ENCODE measurements at regions not wholly inside any gene's neighbourhood (a gene's known extent, or its start where the extent isn't known, plus 50 kb on each side); places are given as distances from the start of the nearest gene placed in this dataset.

GRCh38 chr11:134583397-134583990 lies 171.5 kb upstream of the B3GAT1 start:
- DNase-seq, result no peak
- intact Hi-C loops (cut with DNase I; ENCODE audit: low total_unique reads), result no loop called here
- H3K4me1 ChIP-seq, result no peaks in the 10 kb centered on the region
- H3K27me3 ChIP-seq, result no peaks in the 10 kb centered on the region
- no peaks in the 10 kb centered on the region for H3K9me3 ChIP-seq
- no peaks in the 10 kb centered on the region for H3K36me3 ChIP-seq
- H3K4me3 ChIP-seq, result no peak overlapping the region
- TF ChIP-seq POLR2A (IDR thresholded peaks at IDR 0.05) (no peak), CTCF (IDR thresholded peaks at IDR 0.05) (no peak)
- H3K27ac ChIP-seq, result no peak overlapping the region

GRCh38 chr11:134582770-134583095 lies 170.7 kb upstream of the B3GAT1 start:
- Histone ChIP-seq H3K36me3 (no peaks in the 10 kb centered on the region), H3K27ac (no peak overlapping the region), H3K27me3 (no peaks in the 10 kb centered on the region), H3K4me1 (no peaks in the 10 kb centered on the region), H3K9me3 (no peaks in the 10 kb centered on the region), H3K4me3 (no peak overlapping the region)
- TF ChIP-seq POLR2A (IDR thresholded peaks at IDR 0.05), result no peak
- no peak for TF ChIP-seq CTCF (IDR thresholded peaks at IDR 0.05)
- intact Hi-C loops (cut with DNase I; ENCODE audit: low total_unique reads), result no loop called here
- DNase-seq, result no peak

GRCh38 chr11:134581966-134582769 lies 170.1 kb upstream of the B3GAT1 start:
- no peaks in the 10 kb centered on the region for H3K36me3 ChIP-seq
- H3K4me3 ChIP-seq, result no peak overlapping the region
- DNase-seq, result no peak
- intact Hi-C loops (cut with DNase I; ENCODE audit: low total_unique reads), result no loop called here
- no peaks in the 10 kb centered on the region for H3K9me3 ChIP-seq
- no peak overlapping the region for H3K27ac ChIP-seq
- TF ChIP-seq POLR2A (IDR thresholded peaks at IDR 0.05), result no peak
- TF ChIP-seq CTCF (IDR thresholded peaks at IDR 0.05), result no peak
- no peaks in the 10 kb centered on the region for H3K27me3 ChIP-seq
- H3K4me1 ChIP-seq, result no peaks in the 10 kb centered on the region

- intact Hi-C loops (cut with DNase I; ENCODE audit: low total_unique reads), result no loop called here
These were observed 169.1 kb upstream of the B3GAT1 start for GRCh38 chr11:134581121-134581626.

More at GRCh38 chr11:134581121-134581626, 169.1 kb upstream of the B3GAT1 start:
- H3K36me3 ChIP-seq, result no peaks in the 10 kb centered on the region
- no peaks in the 10 kb centered on the region for H3K4me1 ChIP-seq
- no peaks in the 10 kb centered on the region for H3K9me3 ChIP-seq
- DNase-seq, result no peak
- H3K27ac ChIP-seq, result no peak overlapping the region
- H3K4me3 ChIP-seq, result no peak overlapping the region
- no peak for TF ChIP-seq POLR2A (IDR thresholded peaks at IDR 0.05)
- no peak for TF ChIP-seq CTCF (IDR thresholded peaks at IDR 0.05)
- no peaks in the 10 kb centered on the region for H3K27me3 ChIP-seq

All from uterus (tissue), 3 donors.